HG03280 (cell line): ENCODE measurements at regions not wholly inside any gene's neighbourhood (a gene's known extent, or its start where the extent isn't known, plus 50 kb on each side); places are given as distances from the start of the nearest gene placed in this dataset.
"Not testable (repeated sequence)": the region's sequence is repeated elsewhere in the genome, so short reads cannot be mapped to it uniquely, and the experiment has no call there.

Experiments
- ATAC-seq: cut with Tn5 transposase; IDR thresholded peaks from one replicate; pipeline ENCODE4 v1.9.1; 2021; ENCODE audit warnings: mild to moderate bottlenecking, moderate library complexity; ENCODE audit not compliant: unreplicated experiment

- no peak for ATAC-seq
Observed at GRCh38 chr1:94769551-94769950, 50.6 kb upstream of the SLC44A3 start.

- ATAC-seq: no peak
Observed at GRCh38 chr1:94768036-94768435, 52.1 kb upstream of the SLC44A3 start.

- no peak for ATAC-seq
Observed at GRCh38 chr1:94765958-94766357, 54.2 kb upstream of the SLC44A3 start.

GRCh38 chr1:94759188-94759587 is 61.0 kb upstream of the SLC44A3 start:
- ATAC-seq: no peak

GRCh38 chr1:94757931-94758330 is 62.2 kb upstream of the SLC44A3 start:
- ATAC-seq: no peak

- no peak for ATAC-seq
Observed at GRCh38 chr1:94755675-94756074, 64.5 kb upstream of the SLC44A3 start.

GRCh38 chr1:94755016-94755415 is 65.1 kb upstream of the SLC44A3 start:
- ATAC-seq: not testable (repeated sequence)

GRCh38 chr1:94754570-94754969 is 65.6 kb upstream of the SLC44A3 start:
- no peak for ATAC-seq

- ATAC-seq: no peak
Observed at GRCh38 chr1:94754095-94754494, 66.1 kb upstream of the SLC44A3 start.

GRCh38 chr1:94753171-94753972 is 66.8 kb upstream of the SLC44A3 start:
- ATAC-seq: no peak

GRCh38 chr1:94751483-94751882 is 68.7 kb upstream of the SLC44A3 start:
- not testable (repeated sequence) for ATAC-seq

GRCh38 chr1:94746635-94747525 is 73.3 kb upstream of the SLC44A3 start:
- ATAC-seq: no peak

- ATAC-seq: no peak
Observed at GRCh38 chr1:94745742-94746141, 74.4 kb upstream of the SLC44A3 start.

GRCh38 chr1:94743862-94744261 is 76.3 kb upstream of the SLC44A3 start:
- ATAC-seq: no peak

GRCh38 chr1:94741996-94742395 is 78.2 kb upstream of the SLC44A3 start:
- ATAC-seq: no peak

- no peak for ATAC-seq
Observed at GRCh38 chr1:94741510-94741909, 78.6 kb upstream of the SLC44A3 start.

GRCh38 chr1:94739521-94740061 is 80.6 kb upstream of the SLC44A3 start:
- ATAC-seq: no peak

- ATAC-seq: no peak
Observed at GRCh38 chr1:94738371-94738770, 81.8 kb upstream of the SLC44A3 start.

GRCh38 chr1:94737124-94737998 is 82.8 kb upstream of the SLC44A3 start:
- no peak for ATAC-seq

- ATAC-seq: no peak
Observed at GRCh38 chr1:94736549-94736948, 83.6 kb upstream of the SLC44A3 start.

GRCh38 chr1:94736073-94736472 is 84.1 kb upstream of the SLC44A3 start:
- no peak for ATAC-seq
